Mammary epithelial cell (primary cell): ENCODE measurements at regions not wholly inside any gene's neighbourhood (a gene's known extent, or its start where the extent isn't known, plus 50 kb on each side); places are given as distances from the start of the nearest gene placed in this dataset.

Source experiments
- EZH2 ChIP-seq: IDR thresholded peaks from 2 replicates; pipeline ENCODE4 v1.6.1; 2012; ENCODE audit warnings: low read length, inconsistent platforms, borderline replicate concordance
- TF ChIP-seq, protein P1 (sequence below), 2 donors: IDR thresholded peaks in 1 of 2; conservative IDR thresholded peaks in 1 of 2; 2 replicates each; pipeline ENCODE4 v1.5.1; 2011 to 2012; ENCODE audit warnings: inconsistent platforms in 2 of 2, low read length in 2 of 2, mild to moderate bottlenecking in 2 of 2, control low read depth in 1 of 2, low read depth in 1 of 2; ENCODE audit not compliant: insufficient read depth in 1 of 2; ENCODE audit errors: extremely low read depth in 1 of 2

DNA sequence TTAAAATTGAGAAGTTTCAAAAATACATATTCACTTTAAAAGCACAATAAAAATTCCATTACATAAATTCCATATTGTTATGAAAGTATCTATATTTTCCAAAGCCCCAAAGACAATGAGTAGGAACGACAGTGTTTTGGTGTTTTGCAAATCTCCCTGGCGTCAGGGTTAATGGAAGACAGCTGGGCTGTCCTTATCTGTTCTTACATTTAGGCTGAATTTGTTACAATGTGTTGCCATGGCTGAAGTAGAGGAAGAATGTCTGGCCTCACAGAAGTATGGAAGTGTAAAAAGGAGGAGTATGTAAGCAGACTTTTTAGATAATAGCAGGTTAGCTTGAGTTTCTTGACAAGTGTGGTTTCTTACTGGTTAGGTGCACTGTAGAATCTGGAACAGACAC, 124.4 kb upstream of the SPATA13 start:
- TF ChIP-seq, protein P1, sequence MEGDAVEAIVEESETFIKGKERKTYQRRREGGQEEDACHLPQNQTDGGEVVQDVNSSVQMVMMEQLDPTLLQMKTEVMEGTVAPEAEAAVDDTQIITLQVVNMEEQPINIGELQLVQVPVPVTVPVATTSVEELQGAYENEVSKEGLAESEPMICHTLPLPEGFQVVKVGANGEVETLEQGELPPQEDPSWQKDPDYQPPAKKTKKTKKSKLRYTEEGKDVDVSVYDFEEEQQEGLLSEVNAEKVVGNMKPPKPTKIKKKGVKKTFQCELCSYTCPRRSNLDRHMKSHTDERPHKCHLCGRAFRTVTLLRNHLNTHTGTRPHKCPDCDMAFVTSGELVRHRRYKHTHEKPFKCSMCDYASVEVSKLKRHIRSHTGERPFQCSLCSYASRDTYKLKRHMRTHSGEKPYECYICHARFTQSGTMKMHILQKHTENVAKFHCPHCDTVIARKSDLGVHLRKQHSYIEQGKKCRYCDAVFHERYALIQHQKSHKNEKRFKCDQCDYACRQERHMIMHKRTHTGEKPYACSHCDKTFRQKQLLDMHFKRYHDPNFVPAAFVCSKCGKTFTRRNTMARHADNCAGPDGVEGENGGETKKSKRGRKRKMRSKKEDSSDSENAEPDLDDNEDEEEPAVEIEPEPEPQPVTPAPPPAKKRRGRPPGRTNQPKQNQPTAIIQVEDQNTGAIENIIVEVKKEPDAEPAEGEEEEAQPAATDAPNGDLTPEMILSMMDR (conservative IDR thresholded peaks at IDR 0.05 in 1 of 2, IDR thresholded peaks at IDR 0.05 in 1 of 2; ENCODE audit: extremely low read depth in 1 of 2, insufficient read depth in 1 of 2, low read depth in 1 of 2, low read length in 2 of 2), result no peak
- TF ChIP-seq EZH2, result no peak
